ENCODE measurements at regions not wholly inside any gene's neighbourhood (a gene's known extent, or its start where the extent isn't known, plus 50 kb on each side); places are given as distances from the start of the nearest gene placed in this dataset.
"Not testable (repeated sequence)": the region's sequence is repeated elsewhere in the genome, so short reads cannot be mapped to it uniquely, and the experiment has no call there.

GRCh38 chr22:22988785-22989184, 81.5 kb upstream of the GNAZ start:
- no peak for TF ChIP-seq CTCF (IDR thresholded peaks at IDR 0.05; ENCODE audit: insufficient read depth, low read depth, low read length, missing control alignments)
- DNase-seq (ENCODE audit: low read depth), result no peak
- no peak overlapping the region for H3K4me3 ChIP-seq (ENCODE audit: low read depth, low read length)

GRCh38 chr22:22989856-22990255, 80.5 kb upstream of the GNAZ start:
- TF ChIP-seq CTCF (IDR thresholded peaks at IDR 0.05; ENCODE audit: insufficient read depth, low read depth, low read length, missing control alignments), result no peak
- no peak overlapping the region for H3K4me3 ChIP-seq (ENCODE audit: low read depth, low read length)
- no peak for DNase-seq (ENCODE audit: low read depth)

- H3K4me3 ChIP-seq (ENCODE audit: low read depth, low read length); DNase-seq (ENCODE audit: low read depth): not testable (repeated sequence)
Observed at GRCh38 chr22:22990711-22991505, 79.4 kb upstream of the GNAZ start.

GRCh38 chr22:22992474-22992873, 77.8 kb upstream of the GNAZ start:
- TF ChIP-seq CTCF (IDR thresholded peaks at IDR 0.05; ENCODE audit: insufficient read depth, low read depth, low read length, missing control alignments), result no peak
- DNase-seq (ENCODE audit: low read depth), result no peak
- H3K4me3 ChIP-seq (ENCODE audit: low read depth, low read length), result no peak overlapping the region

- no peak for TF ChIP-seq CTCF (IDR thresholded peaks at IDR 0.05; ENCODE audit: insufficient read depth, low read depth, low read length, missing control alignments)
- DNase-seq (ENCODE audit: low read depth), result no peak
- no peak overlapping the region for H3K4me3 ChIP-seq (ENCODE audit: low read depth, low read length)
Observed at GRCh38 chr22:22993184-22993583, 77.1 kb upstream of the GNAZ start.

- no peak for TF ChIP-seq CTCF (IDR thresholded peaks at IDR 0.05; ENCODE audit: insufficient read depth, low read depth, low read length, missing control alignments)
- H3K4me3 ChIP-seq (ENCODE audit: low read depth, low read length), result no peak overlapping the region
- no peak for DNase-seq (ENCODE audit: low read depth)
Observed at GRCh38 chr22:22995166-22995565, 75.2 kb upstream of the GNAZ start.

- DNase-seq (ENCODE audit: low read depth), result no peak
- no peak for TF ChIP-seq CTCF (IDR thresholded peaks at IDR 0.05; ENCODE audit: insufficient read depth, low read depth, low read length, missing control alignments)
- no peak overlapping the region for H3K4me3 ChIP-seq (ENCODE audit: low read depth, low read length)
Observed at GRCh38 chr22:22996511-22997261, 73.6 kb upstream of the GNAZ start.
